HG03045 (cell line): ENCODE measurements at regions not wholly inside any gene's neighbourhood (a gene's known extent, or its start where the extent isn't known, plus 50 kb on each side); places are given as distances from the start of the nearest gene placed in this dataset.
"Not testable (repeated sequence)": the region's sequence is repeated elsewhere in the genome, so short reads cannot be mapped to it uniquely, and the experiment has no call there.

Experiments used
- ATAC-seq: cut with Tn5 transposase; IDR thresholded peaks from one replicate; pipeline ENCODE4 v1.9.1; 2021; ENCODE audit warnings: mild to moderate bottlenecking, moderate library complexity; ENCODE audit not compliant: unreplicated experiment

DNA sequence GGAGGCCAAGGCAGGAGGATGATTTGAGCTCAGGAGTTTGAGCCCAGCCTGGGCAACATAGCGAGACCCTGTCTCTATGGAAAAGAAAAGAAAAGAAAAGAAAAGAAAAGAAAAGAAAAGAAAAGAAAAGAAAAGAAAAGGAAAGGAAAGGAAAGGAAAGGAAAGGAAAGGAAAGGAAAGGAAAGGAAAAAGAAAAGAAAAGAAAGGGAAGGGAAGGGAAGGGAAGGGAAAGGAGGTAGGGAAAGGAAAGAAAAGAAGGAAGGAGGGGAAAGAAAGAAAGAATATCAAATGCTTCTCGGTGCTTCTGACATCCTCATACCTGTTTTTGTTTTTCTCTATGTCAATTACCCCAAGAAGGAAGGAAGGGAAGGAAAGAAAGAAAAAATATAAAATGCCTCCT, 181.2 kb upstream of the GRIA3 start:
- not testable (repeated sequence) for ATAC-seq

DNA sequence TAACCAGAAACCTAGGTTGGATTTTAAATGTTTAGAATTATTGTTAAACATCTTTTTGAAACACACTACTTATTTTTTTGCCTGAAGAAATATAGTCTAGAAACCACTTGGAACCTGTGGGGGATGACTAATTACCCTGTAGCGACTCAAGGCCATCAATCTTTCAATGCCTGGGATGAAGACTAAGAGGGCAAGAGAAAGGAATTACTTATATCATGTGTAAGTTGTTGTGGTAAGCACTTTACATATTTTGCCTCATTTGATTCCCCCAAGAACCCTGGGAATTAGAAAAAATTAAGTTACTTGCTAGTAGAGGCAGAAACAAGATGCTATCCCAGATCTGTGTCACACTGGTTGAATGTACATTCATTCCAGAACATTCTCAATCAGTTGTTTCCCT, 170.9 kb upstream of the GRIA3 start:
- ATAC-seq: no peak

DNA sequence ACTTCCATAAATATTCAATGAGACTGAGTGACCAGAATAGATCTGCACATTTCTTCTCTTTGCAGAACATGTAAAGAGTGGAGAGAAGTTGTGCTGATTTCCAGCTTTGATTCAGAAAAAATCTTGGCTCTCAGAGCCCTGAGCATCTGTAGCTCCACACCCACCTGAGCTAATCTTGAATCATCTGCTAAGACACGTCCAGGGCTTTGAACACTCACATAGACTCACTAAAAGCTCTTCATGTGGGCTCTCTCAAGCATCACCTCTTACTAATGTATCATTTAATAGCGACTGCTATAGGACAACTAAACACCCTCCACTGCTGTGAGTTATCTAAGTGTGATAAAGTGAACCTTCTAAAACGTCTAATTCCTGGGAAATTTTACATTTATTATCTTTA, 147.7 kb upstream of the GRIA3 start:
- no peak for ATAC-seq

DNA sequence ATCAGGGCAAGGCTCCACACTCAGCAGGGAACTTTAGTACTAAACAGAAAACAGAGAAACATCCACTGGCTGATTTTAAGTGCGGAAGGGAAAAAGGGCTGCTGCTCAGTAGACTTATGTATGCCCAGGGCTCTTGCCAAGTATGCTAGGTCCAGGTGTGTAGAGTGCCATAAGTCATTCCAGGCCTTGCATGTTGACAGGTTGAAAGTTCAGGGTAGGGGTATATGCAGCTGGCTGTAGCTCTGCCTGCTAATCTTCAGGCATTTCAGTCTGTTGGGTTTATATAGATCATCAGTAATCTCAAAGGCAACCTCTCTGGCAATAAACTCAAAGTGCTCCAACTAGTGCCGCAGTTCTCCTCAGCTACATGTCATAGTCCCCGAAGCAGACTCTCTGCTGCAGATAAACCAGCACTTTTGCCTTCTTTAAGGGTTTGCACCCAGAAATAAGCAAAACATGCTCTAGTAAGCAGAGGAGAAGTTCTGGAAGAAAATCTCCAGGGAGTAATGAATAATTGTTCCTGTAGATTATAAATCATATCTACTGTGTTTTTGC, 134.9 kb upstream of the GRIA3 start:
- no peak for ATAC-seq

DNA sequence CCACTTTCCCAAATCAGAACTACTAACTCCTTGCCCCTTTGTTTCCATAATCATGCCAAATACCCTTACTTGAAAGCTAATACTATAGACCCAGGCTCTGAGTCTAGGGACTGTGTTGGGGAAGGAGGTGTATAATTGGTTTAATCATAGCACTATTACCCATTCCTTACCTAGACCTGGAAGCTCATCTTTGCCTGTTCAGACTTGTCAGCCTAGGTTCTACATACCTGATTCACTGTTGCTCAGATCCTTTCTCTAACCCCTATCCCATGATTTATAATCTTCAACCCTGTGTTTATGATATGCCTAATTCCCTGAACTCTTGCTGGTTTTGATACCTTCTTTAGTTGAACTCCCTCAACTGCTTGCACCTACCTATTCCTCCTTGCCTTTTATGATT, 123.1 kb upstream of the GRIA3 start:
- no peak for ATAC-seq

DNA sequence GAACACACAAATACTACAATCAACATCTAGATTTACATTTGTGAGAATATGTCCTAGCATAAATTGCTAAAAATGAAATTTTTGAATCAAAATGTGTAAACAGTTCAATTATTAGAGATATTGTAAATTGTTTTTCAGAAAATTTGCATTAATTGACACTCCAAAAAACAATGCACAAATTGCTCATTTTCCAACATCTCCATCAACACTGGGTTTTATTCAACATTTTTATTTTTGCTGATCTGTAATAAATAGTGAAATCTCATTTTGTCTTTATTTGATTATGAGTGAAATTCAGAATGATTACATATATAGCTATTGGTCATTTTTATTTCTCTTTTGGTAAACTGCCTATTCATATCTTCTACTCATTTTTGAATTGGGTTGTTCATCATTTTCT, 120.0 kb upstream of the GRIA3 start:
- no peak for ATAC-seq

DNA sequence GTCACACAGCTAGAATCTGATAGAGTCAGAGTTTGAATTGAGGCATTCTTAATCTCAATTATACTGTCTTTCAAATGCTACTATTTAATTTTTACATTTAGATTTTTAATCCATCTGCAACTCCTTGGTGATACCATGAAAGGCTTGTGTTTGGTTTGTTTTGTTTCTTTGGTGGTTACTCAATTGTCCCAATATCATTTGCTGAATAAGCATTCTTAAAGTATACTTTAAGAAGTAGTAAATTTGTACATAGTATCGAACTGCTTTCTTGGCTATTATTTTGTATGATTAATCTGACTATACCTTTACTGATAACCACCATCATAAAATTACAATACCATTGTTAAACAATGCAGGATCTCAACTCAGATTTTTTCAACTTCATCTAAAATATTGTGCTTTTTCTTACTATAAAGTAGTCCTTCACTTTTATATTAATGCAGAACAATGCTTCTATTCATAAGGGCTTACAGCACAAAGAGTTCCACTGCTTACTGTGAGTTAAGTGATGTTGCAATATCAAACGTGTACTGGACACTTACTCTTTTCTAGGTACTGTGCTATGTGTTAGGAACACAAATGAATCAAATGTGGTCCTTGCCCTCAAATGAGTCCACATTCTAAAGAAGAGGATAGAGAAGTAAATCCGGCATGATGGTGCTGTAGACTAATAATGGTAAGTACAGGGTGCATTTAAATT, 111.2 kb upstream of the GRIA3 start:
- no peak for ATAC-seq

DNA sequence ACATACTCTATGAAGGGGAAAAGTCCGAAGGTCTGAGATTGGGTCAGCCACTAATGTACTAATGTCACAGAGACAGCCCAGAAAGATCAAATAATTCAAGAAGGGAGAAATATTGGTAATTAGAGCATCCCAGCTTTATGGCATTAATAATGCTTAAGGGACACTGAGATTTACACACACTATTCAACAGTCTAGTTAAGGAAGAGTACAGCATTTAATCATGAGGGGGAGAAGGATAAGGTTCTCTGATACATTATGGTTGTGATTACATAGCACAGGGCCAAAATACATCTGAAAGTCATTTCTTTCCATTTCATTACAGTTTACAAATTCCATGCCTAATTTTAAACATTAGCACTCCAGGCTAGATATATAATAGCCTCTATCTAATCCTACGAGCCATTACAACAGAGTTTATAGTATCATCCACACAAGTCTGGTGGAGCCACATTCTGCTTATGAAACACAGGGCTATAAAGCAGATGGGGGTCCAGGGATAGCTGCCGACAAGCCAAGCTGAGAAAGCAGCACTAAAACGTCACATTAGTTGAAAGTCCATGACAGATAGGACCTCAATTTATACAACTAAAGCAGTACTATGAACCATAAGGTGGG, 108.0 kb upstream of the GRIA3 start:
- no peak for ATAC-seq

DNA sequence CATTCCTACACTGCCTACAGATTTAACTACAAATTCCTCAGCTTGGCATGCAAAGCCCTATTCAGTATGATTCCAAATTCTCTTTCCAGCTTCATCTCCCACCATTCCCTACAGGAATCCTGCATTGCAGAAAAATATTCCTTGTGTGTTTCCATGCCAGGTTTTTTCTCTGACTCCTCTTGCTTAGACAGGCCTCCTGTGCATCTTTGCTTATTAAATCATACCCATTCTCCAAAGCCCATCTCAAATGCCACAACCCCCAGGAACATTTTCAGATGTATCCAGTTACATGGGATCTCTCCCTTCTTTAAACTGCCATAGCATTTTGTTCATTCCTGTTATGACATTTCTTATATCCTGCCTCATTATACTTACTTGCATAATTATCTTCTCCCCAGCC, 106.4 kb upstream of the GRIA3 start:
- ATAC-seq: no peak

DNA sequence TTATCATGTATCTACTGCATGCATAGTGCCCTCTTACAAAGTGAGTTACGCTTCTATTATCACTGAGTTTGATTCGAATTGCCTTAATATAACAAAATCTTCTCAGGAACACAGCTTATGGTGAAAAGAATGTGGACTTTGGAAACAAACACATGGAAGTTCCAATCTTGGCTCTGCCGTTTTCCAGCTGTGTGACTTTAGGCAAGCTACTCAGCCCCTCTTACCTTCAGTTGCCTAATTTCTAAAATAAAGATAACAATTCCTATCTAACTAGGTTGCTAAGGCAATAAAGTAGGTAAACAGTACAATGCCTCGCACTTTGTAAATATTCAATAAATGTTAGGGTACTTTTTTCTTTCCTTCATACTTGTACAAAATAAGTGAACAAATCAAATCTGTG, 104.0 kb upstream of the GRIA3 start:
- ATAC-seq: no peak

DNA sequence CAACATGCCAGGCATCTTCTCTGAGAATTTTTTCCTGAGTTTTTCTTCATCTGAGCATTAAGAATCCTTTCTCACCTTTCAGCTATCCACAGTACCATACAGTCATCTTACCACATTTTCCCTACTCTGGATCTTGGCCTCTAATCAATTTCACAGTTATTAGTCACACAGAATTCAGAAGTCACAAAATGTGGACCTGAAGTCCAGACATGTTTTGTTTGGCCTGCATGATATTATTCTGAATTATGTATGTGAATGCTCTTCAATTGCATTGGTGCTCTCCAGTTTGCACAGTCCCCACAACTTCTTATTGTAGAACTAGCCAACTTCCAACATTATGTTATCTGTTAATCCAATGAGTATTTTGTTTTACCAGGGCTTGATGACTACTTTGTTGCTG, 102.3 kb upstream of the GRIA3 start:
- ATAC-seq: no peak

DNA sequence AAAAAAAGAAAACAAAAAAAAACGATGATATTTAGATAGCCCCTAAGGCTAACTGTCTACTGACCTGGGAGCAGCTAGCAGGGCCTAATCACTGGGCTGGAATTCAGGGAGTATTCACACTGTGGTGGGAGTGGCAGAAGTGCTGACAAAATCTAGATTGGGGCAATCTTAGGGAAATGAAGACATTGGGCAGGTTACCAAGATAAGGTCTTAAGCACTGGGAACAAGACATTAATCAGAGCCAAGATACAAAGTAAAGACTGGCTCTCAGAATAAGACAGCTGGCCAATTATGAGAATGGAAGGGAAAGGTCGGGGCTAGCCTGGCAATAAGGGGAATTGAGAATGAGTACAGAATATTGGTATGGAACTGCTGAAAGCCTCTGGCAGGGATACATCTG, 100.2 kb upstream of the GRIA3 start:
- ATAC-seq: no peak

DNA sequence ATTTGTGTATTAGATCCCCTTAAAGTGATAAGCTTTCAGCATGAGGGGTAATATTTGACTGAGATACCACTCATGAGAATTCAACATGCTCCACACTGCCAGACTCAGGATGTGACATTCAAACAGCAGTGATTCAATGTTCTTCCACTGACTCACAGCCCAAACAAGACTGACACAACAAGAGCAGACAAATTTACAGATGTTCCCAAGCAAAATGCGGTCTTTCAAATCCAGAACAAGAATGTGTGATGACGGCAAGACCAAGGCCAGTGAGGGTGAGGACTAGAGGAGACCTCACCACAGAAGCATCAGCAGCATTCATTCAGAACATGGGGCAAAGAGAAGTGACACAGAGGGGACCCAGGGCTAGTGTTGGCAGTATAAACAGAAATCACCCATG, 99.3 kb upstream of the GRIA3 start:
- no peak for ATAC-seq

DNA sequence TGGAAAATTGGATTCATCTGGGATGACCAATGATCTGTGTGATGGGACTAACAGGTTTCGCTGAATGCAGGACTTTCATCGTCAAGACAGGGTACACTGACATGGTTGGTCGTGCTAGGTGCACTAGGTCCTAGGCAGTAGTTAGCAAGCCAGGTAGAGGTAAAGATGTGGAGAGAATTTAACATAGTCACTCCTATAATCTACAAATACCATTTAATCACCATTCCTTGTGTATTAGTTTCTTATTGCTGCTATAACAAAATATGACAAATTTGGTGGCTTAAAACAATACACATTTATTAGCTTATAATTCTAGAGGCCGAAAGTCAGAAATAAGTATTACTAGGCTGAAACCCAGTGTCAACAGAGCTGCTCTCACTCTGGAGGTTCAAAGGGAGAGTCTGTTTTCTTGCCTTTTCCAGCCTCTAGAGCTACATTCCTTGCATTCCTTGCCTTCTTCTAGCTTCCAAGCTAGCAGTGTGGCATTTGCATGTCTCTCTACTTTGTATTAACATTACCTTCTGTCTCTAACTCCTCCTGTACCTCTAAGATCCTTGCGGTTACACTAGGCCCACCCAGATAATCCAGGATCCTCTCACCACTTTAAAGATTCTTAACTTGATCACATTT, 98.7 kb upstream of the GRIA3 start:
- no peak for ATAC-seq

DNA sequence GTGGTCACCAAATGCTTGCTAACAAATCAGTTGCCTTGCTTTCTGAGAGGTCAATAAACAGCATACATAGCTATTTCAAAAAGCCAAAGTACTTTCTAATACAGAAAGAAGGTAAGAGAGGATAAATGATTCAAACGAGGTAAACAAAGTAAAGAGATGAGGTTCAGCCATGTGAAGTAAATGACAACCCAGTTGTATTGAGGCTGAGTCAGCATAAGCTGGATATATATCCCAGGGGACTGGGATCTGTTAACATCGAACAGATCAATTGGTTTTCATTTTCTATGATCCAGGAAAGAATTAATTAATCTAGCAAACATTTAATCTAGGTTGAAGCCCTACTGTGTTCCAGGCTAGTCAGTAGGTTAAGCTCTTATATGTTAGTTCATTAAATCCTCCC, 97.3 kb upstream of the GRIA3 start:
- no peak for ATAC-seq

DNA sequence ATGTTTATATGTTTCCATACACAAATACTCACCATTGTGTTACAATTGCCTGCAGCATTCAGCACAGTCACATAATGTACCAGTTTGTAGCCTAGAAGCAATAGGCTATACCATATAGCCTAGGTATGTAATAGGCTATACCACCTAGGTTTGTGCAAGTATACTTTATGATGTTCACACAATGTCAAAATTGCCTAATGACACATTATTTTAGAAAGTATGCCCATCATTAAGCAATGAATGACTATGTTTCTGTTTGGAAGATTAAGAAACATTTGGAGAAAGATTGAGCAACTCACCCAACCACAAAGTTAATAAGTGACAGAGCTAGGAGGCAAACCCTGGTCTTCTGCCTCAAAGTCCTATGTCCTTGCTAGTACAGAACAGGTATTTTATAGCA, 96.8 kb upstream of the GRIA3 start:
- ATAC-seq: no peak

DNA sequence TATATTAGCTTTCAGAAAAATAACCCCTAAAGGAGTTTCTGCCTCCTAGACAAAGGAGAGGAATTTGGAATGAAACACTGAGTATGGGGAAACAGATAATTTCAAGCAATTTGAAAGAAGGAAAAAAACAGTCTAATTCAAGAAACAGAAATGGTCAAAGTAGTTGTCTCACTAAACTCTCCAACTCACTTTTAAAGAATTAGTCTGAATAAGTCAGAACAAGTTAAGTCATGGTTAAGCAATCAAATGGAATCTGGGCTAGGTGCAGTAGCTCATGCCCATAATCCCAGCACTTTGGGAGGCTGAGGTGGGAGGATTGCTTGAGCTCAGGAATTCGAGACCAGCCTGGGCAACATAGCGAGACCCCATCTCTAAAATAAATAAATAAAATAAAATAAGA, 95.7 kb upstream of the GRIA3 start:
- ATAC-seq: no peak

DNA sequence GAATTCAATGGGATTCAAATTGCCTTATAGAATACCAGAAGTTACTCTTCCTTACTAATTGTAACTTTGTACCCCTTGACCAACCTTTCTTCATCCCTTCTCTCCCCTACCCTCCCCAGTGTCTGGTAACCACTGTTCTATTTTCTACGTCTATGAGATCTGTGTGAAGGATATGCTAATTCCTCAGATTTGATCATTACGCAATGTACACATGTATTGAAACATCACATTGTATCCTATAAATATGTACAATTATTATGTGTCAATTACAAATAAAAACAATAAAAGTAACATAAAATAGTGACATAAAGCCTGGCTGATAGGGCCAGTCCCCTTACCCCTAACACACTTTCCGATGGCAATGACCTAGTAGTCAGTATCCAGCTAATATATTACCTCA, 95.1 kb upstream of the GRIA3 start:
- no peak for ATAC-seq

DNA sequence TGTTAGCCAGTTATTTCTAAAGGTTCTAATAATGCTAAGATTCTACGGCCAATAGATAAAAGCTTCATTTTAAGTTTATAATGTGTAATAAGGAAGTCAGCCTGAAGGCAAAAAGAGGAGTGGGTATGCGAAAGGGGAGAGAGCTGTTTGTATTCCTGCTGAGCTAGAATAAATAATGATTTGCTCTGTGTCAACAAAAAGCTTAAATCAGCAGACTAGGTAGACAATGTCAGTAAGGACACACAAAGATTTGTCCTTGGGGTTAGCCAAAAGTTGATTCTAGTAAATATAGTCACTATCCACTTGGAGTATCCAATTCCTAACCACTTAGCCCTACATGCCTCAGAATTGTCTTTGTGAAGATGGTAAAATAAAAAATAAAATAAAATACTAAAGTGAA, 90.3 kb upstream of the GRIA3 start:
- no peak for ATAC-seq

DNA sequence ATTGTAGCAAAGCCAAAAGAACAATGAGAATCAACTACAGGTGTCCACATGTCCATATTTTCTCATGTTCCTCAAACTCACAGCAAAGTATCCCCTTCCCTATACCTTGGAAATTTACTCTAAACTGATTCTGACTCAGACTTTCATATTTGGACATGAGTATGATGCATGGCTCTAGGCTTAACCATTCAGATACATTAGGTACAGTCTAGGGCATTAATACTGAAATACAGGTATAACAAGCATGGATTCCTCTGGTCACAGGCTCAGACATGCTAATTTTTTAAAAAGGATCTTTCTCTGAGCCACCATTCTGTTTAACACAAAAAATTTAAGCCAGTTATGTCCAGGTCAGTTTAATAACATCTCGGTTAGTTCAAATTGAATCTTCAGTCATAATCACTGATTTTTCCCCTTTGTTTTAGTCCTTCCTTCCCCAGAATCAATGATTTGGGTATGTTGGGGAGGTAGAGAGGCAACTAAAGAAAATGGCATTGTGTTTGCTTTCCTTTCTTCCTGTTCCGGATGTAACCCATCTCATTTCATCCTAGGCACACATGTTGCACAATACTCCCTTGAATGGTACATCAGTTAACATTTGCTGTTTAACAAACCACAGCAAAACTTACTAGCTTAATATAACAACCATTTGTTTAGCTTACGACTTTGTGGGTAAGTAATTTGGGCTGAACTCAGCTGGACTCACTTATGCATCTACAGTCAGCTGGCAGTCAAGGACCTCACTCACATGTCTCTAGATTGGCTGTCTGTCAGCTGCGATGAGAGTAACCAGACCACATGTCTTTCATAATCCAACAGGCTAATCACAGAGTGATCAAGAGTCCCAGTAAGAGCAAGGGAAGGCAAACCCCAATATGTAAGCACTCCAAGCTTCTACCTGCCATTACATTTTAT, 75.3 kb upstream of the GRIA3 start:
- no peak for ATAC-seq

DNA sequence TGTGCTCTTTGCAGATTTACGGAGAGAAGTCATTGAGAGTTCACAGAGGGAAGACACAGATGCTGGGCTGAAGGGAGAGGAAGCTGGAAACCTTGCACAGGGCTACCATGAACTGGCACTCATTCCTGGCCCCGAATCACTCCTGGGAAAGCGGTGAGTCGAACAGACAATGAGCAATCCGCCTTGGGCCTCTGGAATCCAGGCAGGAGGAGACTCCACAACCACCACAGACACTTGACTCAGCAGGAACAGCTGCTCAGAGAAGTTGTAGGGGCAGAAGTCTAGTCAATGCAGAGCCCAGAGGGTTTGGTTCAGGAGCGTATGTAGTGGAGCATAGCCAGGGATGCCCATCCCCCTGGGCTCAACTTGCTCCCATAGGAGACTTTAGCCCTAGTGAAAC, 62.8 kb upstream of the GRIA3 start:
- no peak for ATAC-seq
